Ascending aorta (tissue), 2 donors: ENCODE measurements at regions not wholly inside any gene's neighbourhood (a gene's known extent, or its start where the extent isn't known, plus 50 kb on each side); places are given as distances from the start of the nearest gene placed in this dataset.

ENCODE experiments used
- DNase-seq, 2 donors: peaks; one replicate each; pipeline ENCODE4 v3.0.0-alpha.2; 2019; ENCODE audit warnings: low spot score in 2 of 2
- H3K27ac ChIP-seq, 2 donors: fragments of 200-600 bp; sonication (generic); one replicate each; pipeline ENCODE4 v1.5.1; 2016 to 2017; ENCODE audit warnings: mild to moderate bottlenecking in 1 of 2
- H3K27me3 ChIP-seq: fragments of 200-600 bp; sonication (generic); one replicate; pipeline ENCODE4 v1.5.1; 2017
- H3K36me3 ChIP-seq, 2 donors: fragments of 200-600 bp; sonication (generic); one replicate each; pipeline ENCODE4 v1.5.1; 2016
- H3K4me1 ChIP-seq, 2 donors: fragments of 200-600 bp; sonication (generic); one replicate each; pipeline ENCODE4 v1.5.1; 2016 to 2017; ENCODE audit warnings: mild to moderate bottlenecking in 1 of 2
- H3K4me3 ChIP-seq, 2 donors: fragments of 200-600 bp; sonication (generic); one replicate each; pipeline ENCODE4 v1.5.1; 2016 to 2017; ENCODE audit warnings: mild to moderate bottlenecking in 1 of 2
- H3K9me3 ChIP-seq, 2 donors: fragments of 200-600 bp; sonication (generic); one replicate each; pipeline ENCODE4 v1.5.1; 2016
- CTCF ChIP-seq, 3 experiments: fragments of 200-600 bp in 2 of 3; fragments of 450-650 bp in 1 of 3; sonication (generic) in 2 of 3; IDR thresholded peaks; one replicate each; pipeline ENCODE4 v1.5.1; 2016 to 2019; ENCODE audit warnings: antibody characterized with exemption in 3 of 3, mild to moderate bottlenecking in 1 of 3, moderate library complexity in 1 of 3
- intact Hi-C: fragments of 100-400 bp; cut with DNase I; formaldehyde crosslinking; loops from one replicate; pipeline ENCODE4 v1.15.1; 2023

DNA sequence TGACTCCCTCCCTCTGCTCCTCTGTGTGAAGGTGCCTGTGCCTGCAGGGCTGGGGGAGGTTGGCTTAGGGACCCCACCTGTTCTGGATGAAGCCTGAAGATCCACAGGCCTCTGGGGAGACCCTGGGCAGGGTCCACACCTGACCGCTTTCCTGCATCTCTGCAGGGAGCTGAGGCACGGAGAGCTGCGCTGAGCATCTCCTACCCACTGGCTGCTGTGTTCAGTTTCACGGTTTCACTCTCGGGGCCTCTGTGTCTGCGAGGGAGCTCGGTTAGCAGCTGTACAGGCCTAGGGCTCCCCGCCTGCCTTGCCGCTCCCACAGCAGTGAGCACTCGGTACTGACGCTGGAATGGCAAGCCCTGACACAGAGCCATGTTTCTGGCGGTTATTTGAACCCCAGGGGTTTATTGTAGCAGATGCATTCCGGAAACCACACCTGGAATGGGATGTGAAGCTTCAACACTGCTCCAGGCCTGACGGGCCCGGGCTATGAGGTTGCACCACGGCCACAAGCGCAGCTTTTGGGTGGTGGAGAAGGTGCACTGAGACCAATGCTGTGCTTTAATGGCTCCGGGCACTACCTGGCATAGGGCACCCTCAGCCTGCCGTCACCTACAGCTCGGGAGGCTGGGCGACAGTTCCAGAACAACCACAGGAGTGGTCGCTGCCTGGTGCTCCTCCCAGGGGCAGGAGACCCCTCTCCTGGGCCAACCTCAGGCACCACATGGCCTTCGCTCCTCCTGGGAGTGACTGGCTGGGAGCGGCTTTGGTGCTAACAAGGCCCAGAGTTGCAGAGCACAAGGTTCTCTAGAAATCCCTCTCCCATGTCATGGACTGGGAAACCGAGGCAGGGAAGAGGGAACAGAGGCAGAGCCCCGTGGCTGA lies 257.9 kb downstream of the NDUFA10 start:
- no peak for DNase-seq
- Histone ChIP-seq H3K36me3 (no peaks in the 10 kb centered on the region), H3K9me3 (peaks cover 4 to 11% of the 10 kb centered on the region in 2 donors), H3K4me1 (peaks cover 0 to 3% of the 10 kb centered on the region in 2 donors), H3K4me3 (no peak overlapping the region), H3K27me3 (no peaks in the 10 kb centered on the region), H3K27ac (no peak overlapping the region)
- intact Hi-C loops = no loop called here
- no peak for TF ChIP-seq CTCF (IDR thresholded peaks at IDR 0.05)

GRCh38 chr2:239765911-239766310 lies 259.2 kb downstream of the NDUFA10 start:
- no peak for TF ChIP-seq CTCF (IDR thresholded peaks at IDR 0.05)
- H3K27me3 ChIP-seq = no peaks in the 10 kb centered on the region
- H3K9me3 ChIP-seq = no peaks in the 10 kb centered on the region
- no peaks in the 10 kb centered on the region for H3K36me3 ChIP-seq
- no peak overlapping the region for H3K4me3 ChIP-seq
- intact Hi-C loops = no loop called here
- no peak for DNase-seq
- H3K27ac ChIP-seq = no peak overlapping the region
- peaks cover 0 to 3% of the 10 kb centered on the region in 2 donors for H3K4me1 ChIP-seq

- TF ChIP-seq CTCF (IDR thresholded peaks at IDR 0.05) = no peak
- no peaks in the 10 kb centered on the region for H3K27me3 ChIP-seq
- intact Hi-C loops = no loop called here
- H3K4me3 ChIP-seq = no peak overlapping the region
- DNase-seq = no peak
- peaks cover 0 to 3% of the 10 kb centered on the region in 2 donors for H3K4me1 ChIP-seq
- H3K36me3 ChIP-seq = no peaks in the 10 kb centered on the region
- H3K27ac ChIP-seq = no peak overlapping the region
- H3K9me3 ChIP-seq = no peaks in the 10 kb centered on the region
These were observed 259.9 kb downstream of the NDUFA10 start for GRCh38 chr2:239765076-239765845.

DNA sequence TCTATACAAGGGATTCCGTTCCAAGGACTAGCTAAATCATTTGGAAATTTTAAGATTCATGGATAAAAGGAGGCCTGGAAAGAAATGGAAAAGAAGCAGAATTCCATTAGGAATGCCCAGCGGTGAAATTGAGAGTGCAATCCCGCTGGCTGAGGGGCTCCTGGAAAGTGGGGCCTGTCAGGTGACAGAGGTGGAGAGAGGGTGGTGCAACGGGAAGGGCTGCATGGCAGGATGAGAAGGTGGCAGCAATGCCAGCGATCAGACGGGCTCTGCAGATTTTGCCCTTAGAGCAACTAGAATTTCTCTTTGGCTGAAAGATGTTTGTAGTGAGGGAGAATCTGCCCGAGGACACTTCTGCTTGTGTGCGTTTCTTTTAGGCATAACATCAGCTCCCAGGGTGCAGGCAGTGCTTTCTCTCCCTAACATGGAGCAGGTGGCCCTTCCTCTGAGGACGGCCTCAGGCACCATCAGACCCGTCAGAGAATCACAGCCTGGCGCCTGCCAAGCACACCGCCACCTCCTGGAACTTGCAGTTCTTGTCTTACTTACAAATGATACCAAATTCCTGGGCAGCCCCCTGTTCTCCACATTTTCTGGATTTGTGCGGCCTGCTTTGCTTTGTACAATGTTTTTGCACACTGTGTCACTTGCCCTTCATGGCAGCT lies 261.6 kb downstream of the NDUFA10 start:
- H3K9me3 ChIP-seq = no peaks in the 10 kb centered on the region
- H3K4me3 ChIP-seq = no peak overlapping the region
- intact Hi-C loops = no loop called here
- no peaks in the 10 kb centered on the region for H3K27me3 ChIP-seq
- H3K36me3 ChIP-seq = no peaks in the 10 kb centered on the region
- H3K27ac ChIP-seq = no peak overlapping the region
- DNase-seq = peak in 1 of 2 donors; percentile 62
- peaks cover 0 to 5% of the 10 kb centered on the region in 2 donors for H3K4me1 ChIP-seq
- no peak for TF ChIP-seq CTCF (IDR thresholded peaks at IDR 0.05)

- intact Hi-C loops = no loop called here
- TF ChIP-seq CTCF (IDR thresholded peaks at IDR 0.05) = no peak
- Histone ChIP-seq H3K36me3 (no peaks in the 10 kb centered on the region), H3K27me3 (no peaks in the 10 kb centered on the region), H3K4me1 (peaks cover 0 to 12% of the 10 kb centered on the region in 2 donors), H3K27ac (peak overlapping the region in 1 of 2 donors; percentile 14), H3K9me3 (no peaks in the 10 kb centered on the region), H3K4me3 (no peak overlapping the region)
- peak in 1 of 2 donors; percentile 82 for DNase-seq
These were observed 262.4 kb downstream of the NDUFA10 start for GRCh38 chr2:239762655-239763269.
